Ishikawa (cell line): ENCODE measurements at regions not wholly inside any gene's neighbourhood (a gene's known extent, or its start where the extent isn't known, plus 50 kb on each side); places are given as distances from the start of the nearest gene placed in this dataset.

Experiments
- CEBPB ChIP-seq: IDR thresholded peaks from 2 replicates; pipeline ENCODE4 v1.6.1; 2012
- CREB1 ChIP-seq: IDR thresholded peaks from 2 replicates; pipeline ENCODE4 v1.6.1; 2012; ENCODE audit warnings: low read depth
- EP300 ChIP-seq: IDR thresholded peaks from 2 replicates; pipeline ENCODE4 v1.6.1; 2012; ENCODE audit warnings: borderline replicate concordance
- FOXM1 ChIP-seq: IDR thresholded peaks from 2 replicates; pipeline ENCODE4 v1.6.1; 2012; ENCODE audit warnings: low read depth, borderline replicate concordance
- NFIC ChIP-seq: IDR thresholded peaks from 2 replicates; pipeline ENCODE4 v1.6.1; 2012
- RAD21 ChIP-seq: IDR thresholded peaks from 2 replicates; pipeline ENCODE4 v1.6.1; 2012; ENCODE audit warnings: low read depth
- TAF1 ChIP-seq: IDR thresholded peaks from 2 replicates; pipeline ENCODE4 v1.6.1; 2012; ENCODE audit warnings: low read depth, mild to moderate bottlenecking
- TCF12 ChIP-seq: IDR thresholded peaks from 2 replicates; pipeline ENCODE4 v1.6.1; 2012; ENCODE audit warnings: low read depth
- USF1 ChIP-seq: IDR thresholded peaks from 2 replicates; pipeline ENCODE4 v1.6.1; 2012
- YY1 ChIP-seq: IDR thresholded peaks from 2 replicates; pipeline ENCODE4 v1.6.1; 2012; ENCODE audit warnings: low read depth
- ZBTB7A ChIP-seq: IDR thresholded peaks from 2 replicates; pipeline ENCODE4 v1.6.1; 2012; ENCODE audit warnings: low read depth

GRCh38 chr1:37158113-37158749 is 123.9 kb upstream of the GRIK3 start:
- TF ChIP-seq USF1 (no peak), EP300 (no peak), CEBPB (no peak), YY1 (no peak), CREB1 (no peak), RAD21 (no peak), FOXM1 (no peak), TCF12 (no peak), TAF1 (no peak), ZBTB7A (no peak), NFIC (no peak)
